DND-41 (cell line): ENCODE measurements at regions not wholly inside any gene's neighbourhood (a gene's known extent, or its start where the extent isn't known, plus 50 kb on each side); places are given as distances from the start of the nearest gene placed in this dataset.

Experiments
- CTCF ChIP-seq: IDR thresholded peaks from 2 replicates; pipeline ENCODE4 v1.5.1; 2012; ENCODE audit warnings: borderline replicate concordance, low read length, moderate library complexity, mild to moderate bottlenecking; ENCODE audit not compliant: poor library complexity, severe bottlenecking; ENCODE audit errors: extremely low read depth
- EZH2 ChIP-seq: IDR thresholded peaks from 3 replicates; pipeline ENCODE4 v1.6.1; 2012; ENCODE audit warnings: borderline replicate concordance, low read depth, mild to moderate bottlenecking, moderate library complexity, low read length, inconsistent platforms; ENCODE audit not compliant: severe bottlenecking

- TF ChIP-seq CTCF, result no peak
- no peak for TF ChIP-seq EZH2
Observed at GRCh38 chr11:134932761-134933160, 520.7 kb upstream of the B3GAT1 start.
